ENCODE measurements at regions not wholly inside any gene's neighbourhood (a gene's known extent, or its start where the extent isn't known, plus 50 kb on each side); places are given as distances from the start of the nearest gene placed in this dataset.
A peak's percentile ranks its signal among the peaks of the same experiment; 100 is the strongest.

DNA sequence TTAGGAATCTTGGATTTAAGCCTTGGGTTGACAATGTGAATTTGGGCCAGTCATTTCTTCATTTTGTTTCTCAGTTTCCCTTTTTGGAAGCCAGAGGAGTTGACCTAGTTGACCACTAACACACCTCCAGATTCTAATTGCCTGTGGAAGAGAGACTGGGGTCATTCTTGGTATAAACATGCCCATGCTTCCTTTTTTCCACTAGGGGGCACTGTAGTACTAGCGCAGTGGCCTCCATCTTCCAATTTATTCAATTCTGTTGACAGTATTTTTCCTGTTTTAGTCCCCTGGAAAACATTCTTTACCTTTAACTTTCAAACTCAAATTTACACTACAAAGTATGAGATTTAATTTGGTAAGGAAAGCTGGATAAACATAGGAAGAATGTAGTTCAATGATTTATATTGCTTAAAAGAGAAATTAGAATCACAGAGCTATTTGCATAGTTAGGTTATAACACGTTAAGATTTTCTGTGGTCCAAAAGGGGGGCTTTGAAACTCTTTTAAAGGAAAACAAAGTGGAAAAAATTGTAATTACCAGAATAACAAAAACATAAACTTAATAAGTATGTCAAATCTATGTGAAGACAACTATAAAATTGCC is 57.5 kb upstream of the AGPS start:
- ChIA-PET POLR2A (no interaction called here), CTCF (interaction anchor here (0.5 to 8.4 kb wide), 25 partner anchors 10 to 437 kb away, joined by 3 to 195 read pairs (median 4); partner anchors contain the start of genes AGPS and NFE2L2)
- H4K20me1 ChIP-seq (replicated peaks; ENCODE audit: control insufficient read depth, extremely low read depth, insufficient read depth, low read length), result no peaks in the 10 kb centered on the region
- TF ChIP-seq POLR2AphosphoS5 (IDR thresholded peaks at IDR 0.05; ENCODE audit: insufficient read depth, low read depth, low read length), result no peak
- TF ChIP-seq, protein P1, sequence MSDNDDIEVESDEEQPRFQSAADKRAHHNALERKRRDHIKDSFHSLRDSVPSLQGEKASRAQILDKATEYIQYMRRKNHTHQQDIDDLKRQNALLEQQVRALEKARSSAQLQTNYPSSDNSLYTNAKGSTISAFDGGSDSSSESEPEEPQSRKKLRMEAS (IDR thresholded peaks at IDR 0.05; ENCODE audit: insufficient read depth, insufficient read length), result no peak
- TF ChIP-seq, protein P2, sequence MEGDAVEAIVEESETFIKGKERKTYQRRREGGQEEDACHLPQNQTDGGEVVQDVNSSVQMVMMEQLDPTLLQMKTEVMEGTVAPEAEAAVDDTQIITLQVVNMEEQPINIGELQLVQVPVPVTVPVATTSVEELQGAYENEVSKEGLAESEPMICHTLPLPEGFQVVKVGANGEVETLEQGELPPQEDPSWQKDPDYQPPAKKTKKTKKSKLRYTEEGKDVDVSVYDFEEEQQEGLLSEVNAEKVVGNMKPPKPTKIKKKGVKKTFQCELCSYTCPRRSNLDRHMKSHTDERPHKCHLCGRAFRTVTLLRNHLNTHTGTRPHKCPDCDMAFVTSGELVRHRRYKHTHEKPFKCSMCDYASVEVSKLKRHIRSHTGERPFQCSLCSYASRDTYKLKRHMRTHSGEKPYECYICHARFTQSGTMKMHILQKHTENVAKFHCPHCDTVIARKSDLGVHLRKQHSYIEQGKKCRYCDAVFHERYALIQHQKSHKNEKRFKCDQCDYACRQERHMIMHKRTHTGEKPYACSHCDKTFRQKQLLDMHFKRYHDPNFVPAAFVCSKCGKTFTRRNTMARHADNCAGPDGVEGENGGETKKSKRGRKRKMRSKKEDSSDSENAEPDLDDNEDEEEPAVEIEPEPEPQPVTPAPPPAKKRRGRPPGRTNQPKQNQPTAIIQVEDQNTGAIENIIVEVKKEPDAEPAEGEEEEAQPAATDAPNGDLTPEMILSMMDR (IDR thresholded peaks at IDR 0.05; ENCODE audit: extremely low read depth in 1 of 2, insufficient read depth in 1 of 2, low read depth in 1 of 2, low read length in 2 of 2), result peak; percentile 77 to 82
- TF ChIP-seq JUN (IDR thresholded peaks at IDR 0.05; ENCODE audit: borderline replicate concordance, insufficient read depth, insufficient read length, low read depth), result no peak
- BruUV-seq (replicated peaks), result no TSS peak
- DNase-seq (ENCODE audit: low read depth, low spot score) (peak; percentile 57), FAIRE-seq (peak; percentile 73)
- no peak overlapping the region for H3K27ac ChIP-seq (ENCODE audit: insufficient read depth, low read depth, low read length)
- H3K27me3 ChIP-seq (ENCODE audit: control insufficient read depth in 2 of 2, insufficient read depth in 2 of 2, low read length in 2 of 2), result no peaks in the 10 kb centered on the region
- no peak overlapping the region for H3K4me2 ChIP-seq (ENCODE audit: insufficient read depth, low read length)
- intact Hi-C loops (cut with micrococcal nuclease) (loop anchor here (1.0 to 5.0 kb wide), 8 partner anchors 81 to 428 kb away; no protein-coding TSS in a partner anchor), dilution Hi-C loops (cut with MboI; ENCODE audit: extremely low pct_ligation_motif_present, low sequenced_read_pairs) (loop anchor here (10.0 kb wide), 1 partner anchor 190 kb away; no protein-coding TSS in a partner anchor)
- no peak overlapping the region for H3K4me3 ChIP-seq (replicated peaks in 1 of 3; ENCODE audit: insufficient read depth in 1 of 3, low read depth in 1 of 3, low read length in 3 of 3)
- H2AFZ ChIP-seq (ENCODE audit: low read depth, low read length), result no peak overlapping the region
- peaks cover 30% of the 10 kb centered on the region for H3K4me1 ChIP-seq (ENCODE audit: control insufficient read depth, extremely low read depth, insufficient read depth, low read length)
- peaks cover 0 to 2% of the 10 kb centered on the region in 2 experiments for H3K36me3 ChIP-seq (ENCODE audit: control insufficient read depth in 2 of 2, extremely low read depth in 1 of 2, insufficient read depth in 2 of 2, low read length in 2 of 2)
- H3K9ac ChIP-seq (replicated peaks; ENCODE audit: extremely low read depth, insufficient read depth, low read length), result no peak overlapping the region
- no peaks in the 10 kb centered on the region for H3K9me3 ChIP-seq (replicated peaks; ENCODE audit: control insufficient read depth, insufficient read depth, low read length)
- H3K9me1 ChIP-seq (replicated peaks; ENCODE audit: control insufficient read depth, extremely low read depth, insufficient read depth, low read length), result no peaks in the 10 kb centered on the region
- no peaks in the 10 kb centered on the region for H3K79me2 ChIP-seq (ENCODE audit: control insufficient read depth, insufficient read depth, low read length)

All from endothelial cell of umbilical vein (primary cell).